NCI-H2171 treated with DMSO at 0.1 percent for 48 hours (cell line): ENCODE measurements at regions not wholly inside any gene's neighbourhood (a gene's known extent, or its start where the extent isn't known, plus 50 kb on each side); places are given as distances from the start of the nearest gene placed in this dataset.
"Not testable (repeated sequence)": the region's sequence is repeated elsewhere in the genome, so short reads cannot be mapped to it uniquely, and the experiment has no call there.

ENCODE experiments used
- DNase-seq: peaks from one replicate; lab custom pipeline; 2025; lab: John Stamatoyannopoulos, UW

DNA sequence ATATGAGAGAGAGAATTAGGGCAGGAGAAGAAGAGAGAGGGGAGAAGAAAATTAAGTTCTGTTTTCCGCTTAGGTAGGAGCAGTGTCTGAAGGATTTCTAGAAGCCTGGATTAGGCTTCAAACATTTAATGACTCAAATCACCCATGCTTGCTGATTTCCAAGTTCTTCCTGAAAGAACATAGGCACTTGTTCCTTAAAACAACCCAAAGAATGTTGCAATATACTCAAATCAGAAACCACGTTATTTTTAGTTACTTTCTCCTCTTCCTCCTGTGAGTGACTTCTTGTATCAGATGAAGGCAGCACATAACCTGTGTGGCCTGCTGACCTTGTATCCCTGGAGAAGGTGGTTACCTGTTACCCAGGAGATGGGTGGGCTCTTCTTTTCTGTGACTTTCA, 351.5 kb upstream of the KLF4 start:
- DNase-seq: no peak

DNA sequence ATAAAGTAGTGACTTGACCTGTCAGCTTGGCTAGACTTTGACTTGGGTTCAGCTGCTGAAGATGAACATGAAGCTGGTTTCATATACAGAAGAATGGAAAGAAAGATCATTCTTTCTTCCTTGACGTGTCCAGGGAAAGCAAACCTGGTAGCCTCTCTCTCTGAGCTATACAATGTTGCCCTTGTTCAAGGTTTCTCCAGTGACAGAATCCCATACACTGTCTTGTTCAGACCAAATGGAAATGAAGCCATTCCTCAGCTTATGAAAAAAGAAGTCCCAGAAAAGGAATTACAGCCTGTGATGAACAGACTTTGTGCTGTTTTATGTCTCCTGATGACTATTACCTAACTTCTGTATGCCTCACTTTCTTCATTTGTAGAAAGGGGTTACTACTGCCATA, 349.8 kb upstream of the KLF4 start:
- DNase-seq: no peak

- no peak for DNase-seq
These were observed 349.2 kb upstream of the KLF4 start for GRCh38 chr9:107838766-107839165.

DNA sequence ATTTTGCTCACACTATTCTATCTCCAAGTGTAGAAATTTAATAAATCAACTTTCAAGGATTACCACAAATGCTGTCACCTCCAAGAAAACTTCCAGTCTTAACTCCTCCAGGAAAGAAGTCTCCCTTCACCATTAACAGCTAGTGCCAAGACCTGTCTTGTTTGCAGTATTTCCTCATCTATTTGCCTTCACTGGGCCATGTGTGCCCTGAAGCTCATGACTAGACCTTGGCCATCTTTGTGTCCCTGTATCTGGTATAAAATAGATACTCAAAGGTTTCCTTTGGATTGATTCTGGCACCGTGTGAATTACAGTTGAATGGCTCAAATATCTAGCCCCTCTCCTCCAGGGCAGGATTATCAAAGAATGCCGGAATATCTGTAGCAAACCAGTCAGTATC, 346.7 kb upstream of the KLF4 start:
- DNase-seq: no peak

DNA sequence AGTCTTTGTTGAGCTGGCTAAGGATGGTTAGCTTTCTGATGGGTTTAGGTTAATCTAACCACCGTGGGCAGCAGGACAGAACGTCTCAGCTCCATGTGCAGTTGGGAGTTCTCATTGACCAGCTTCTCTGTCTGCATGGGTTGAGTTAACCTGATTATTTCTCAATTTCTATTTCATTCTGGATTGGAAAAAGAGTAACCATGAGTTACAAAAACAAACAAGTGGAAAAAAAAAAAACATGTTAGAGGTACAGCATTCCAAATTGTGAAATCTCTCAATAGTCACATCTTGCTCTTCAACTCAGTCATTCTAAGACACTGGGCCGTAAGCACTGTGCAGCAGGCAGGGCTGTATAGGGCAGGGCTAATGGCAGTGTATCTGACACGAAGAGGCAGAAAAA, 343.7 kb upstream of the KLF4 start:
- DNase-seq: no peak

DNA sequence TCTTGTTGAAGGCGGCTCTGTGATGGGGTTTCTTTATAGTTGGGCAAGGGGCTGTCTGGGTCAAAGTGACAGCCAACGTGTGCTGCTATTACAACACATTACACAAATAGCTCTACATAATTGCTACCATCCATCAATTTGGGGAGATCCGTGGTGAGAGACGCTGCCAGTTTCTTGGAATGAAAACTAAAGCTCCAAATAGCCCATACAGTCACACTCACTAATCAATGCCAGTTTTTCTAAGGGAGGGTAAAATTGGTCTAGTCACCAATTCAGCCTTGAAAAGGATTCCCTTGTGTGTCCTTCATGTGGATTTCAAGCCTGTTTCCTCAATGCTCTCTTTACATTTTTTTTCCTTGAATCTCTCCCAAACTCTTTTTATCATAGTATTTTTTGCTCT, 343.3 kb upstream of the KLF4 start:
- DNase-seq: no peak

- no peak for DNase-seq
These were observed 340.9 kb upstream of the KLF4 start for GRCh38 chr9:107830479-107830878.

- DNase-seq: no peak
These were observed 338.3 kb upstream of the KLF4 start for GRCh38 chr9:107827884-107828283.

DNA sequence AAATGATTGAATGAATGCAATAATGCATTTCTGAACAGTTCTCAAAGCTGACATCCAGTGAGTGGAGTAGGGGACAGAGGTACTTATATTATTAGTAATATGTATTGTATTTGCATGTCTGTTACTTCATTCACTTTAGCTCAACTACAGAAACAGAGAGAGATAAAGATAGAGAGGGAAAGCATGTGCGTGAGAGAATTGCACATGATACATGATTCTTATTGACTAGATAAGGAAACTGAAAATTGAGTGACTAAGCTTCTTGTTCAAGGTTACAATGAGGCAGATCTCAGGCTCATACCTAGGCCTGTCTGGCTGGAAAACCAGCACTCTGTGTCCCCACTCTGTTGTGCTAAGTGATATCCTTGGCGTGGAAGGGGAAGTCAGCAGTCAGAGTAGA, 337.7 kb upstream of the KLF4 start:
- no peak for DNase-seq

DNA sequence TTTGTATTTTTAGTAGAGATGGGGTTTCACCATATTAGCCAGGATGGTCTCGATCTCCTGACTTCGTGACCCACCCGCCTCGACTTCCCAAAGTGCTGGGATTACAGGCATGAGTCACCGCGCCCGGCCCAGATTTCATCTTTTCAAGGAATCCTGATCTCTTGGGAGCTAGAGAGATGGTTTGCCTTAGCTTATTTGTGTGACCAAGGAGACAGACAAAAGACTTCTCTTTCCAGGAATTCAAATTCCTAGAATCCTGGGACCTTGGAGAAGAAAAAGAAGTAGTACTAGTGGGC, 337.1 kb upstream of the KLF4 start:
- DNase-seq: not testable (repeated sequence)

DNA sequence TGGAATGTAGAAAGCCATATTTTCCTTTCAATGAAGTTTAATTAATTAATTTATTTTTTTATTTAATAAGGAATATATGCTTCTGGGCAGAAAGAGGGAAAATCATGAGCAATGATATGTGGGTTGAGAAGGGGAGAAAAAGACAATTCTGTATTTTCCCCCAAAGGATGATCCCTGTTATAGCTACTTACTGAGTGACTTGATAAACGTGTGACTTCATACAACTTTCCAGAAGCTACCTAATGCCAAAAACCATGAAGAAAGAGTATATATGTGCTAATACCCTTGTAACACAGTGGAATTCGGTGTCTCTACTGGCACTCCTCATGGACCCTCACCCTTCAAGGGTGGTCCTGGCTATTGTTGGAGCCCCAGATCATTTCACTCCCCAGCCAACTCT, 335.0 kb upstream of the KLF4 start:
- no peak for DNase-seq

DNA sequence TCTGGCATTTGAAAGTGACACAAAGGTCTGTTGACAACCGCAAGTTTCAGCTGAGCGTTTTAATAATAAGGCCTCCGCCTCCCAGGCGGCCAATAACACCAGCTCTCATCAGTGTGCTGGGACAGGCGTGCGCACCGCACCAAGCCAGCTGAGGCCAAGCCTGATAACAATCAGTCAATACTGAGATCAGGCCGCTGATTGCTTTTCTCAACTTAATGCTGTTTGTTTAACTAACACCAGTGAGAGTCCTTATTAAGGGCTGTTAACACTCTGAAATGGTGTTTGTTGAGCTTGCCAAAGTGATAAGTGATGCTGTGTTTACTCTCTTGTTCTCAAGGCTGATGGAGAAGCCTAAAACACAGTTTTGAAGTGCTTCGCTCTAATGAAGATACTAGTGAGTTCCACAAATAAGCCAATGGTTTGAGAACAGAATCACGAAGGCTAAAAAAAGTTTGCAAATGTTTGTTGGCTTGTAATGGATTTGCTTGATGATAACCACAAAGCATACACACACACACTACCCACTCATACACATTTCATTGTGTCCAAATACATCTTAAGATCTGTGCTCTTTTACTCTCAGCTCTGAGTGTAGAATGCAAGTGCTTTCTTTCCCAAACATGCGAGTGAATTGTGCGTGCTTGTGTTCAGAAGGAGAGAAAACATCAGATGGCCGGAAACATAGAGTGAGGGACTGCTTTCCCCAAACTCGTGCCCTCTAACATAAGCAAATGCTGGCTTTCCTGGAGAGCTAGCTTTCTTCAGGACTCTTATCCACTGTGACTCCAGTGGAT, 330.4 kb upstream of the KLF4 start:
- DNase-seq: no peak

GRCh38 chr9:107818503-107818829, 328.9 kb upstream of the KLF4 start:
- DNase-seq: not testable (repeated sequence)

GRCh38 chr9:107817595-107818502, 328.3 kb upstream of the KLF4 start:
- DNase-seq: not testable (repeated sequence)

- DNase-seq: no peak
These were observed 327.0 kb upstream of the KLF4 start for GRCh38 chr9:107816561-107817021.

DNA sequence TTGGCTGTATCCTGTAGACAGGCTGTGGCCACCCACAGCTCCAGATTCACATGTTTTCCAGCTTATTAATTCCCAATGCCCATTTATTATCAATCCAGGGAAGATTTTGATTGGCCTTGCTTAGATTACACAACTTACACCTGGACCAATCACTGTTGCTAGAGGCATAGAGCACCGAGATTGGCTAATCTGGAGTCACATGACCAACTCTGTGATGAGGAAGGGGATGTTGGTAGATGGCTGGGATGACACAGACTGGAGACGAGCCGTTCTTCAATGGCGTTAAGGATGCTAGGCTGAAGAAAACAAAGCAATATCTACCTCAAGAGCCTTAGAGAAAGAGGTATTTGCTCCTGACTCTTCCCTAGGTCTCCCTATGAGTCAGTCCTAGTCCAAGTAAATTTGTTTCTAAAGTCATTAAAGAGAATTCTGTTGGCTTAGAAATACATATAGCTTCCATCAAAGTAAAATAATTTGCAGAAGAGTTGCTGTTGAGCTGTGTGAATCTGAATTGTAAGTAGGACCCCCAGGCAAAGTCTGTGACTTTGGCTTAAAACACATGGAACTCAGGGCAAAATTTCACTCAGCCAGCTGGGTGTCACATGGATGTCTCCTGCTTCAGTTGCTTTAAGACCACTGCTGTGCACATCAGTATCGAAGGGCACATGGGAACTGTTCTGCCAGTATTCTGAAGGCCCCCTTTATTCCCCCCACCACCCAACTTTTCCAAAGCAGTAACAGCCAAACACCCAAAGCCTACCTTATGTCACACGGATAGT, 326.4 kb upstream of the KLF4 start:
- no peak for DNase-seq

GRCh38 chr9:107813287-107813686, 323.7 kb upstream of the KLF4 start:
- no peak for DNase-seq

DNA sequence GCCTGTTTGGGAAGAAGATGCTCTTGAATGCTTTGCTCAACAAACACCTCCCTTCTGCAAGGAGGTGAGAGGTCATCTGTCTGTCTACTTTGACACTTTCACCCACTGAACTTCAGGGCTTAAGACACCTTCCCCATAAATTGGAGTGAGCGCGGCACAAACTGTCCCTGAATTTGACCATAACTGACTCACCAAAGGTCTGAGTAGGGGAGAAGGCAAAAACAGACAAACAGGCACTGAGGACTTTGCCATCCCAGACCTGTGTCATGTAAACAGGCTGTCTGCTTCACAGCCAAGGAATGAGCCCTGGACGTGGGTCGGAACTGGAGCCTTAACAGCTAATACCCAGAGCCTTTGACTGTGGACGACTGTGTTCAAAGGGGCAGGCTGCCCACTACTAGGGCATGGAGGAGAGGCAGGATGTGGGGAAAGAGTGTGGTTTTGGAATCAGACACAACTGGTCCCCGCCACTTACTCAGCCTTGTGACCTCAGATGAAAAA, 320.9 kb upstream of the KLF4 start:
- DNase-seq: no peak

- no peak for DNase-seq
These were observed 320.4 kb upstream of the KLF4 start for GRCh38 chr9:107809871-107810460.

DNA sequence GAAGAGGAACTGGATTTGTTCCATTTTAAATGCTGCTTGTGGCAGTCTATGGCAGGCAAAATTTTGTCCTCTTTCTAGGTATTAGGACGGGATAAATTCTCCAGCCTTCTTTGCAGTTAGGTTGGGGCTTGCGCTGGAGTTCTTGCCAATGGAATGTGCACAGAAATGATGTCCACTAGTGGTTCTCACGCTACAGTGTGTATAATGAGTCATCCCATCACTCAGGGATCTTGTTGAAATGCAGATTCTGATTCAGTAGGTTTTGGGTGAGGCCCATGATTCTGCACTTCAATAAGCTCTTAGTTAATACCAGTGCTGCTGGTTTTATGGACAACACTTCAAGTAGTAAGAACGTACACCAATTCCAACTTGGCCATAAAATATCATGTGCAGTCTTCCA, 317.6 kb upstream of the KLF4 start:
- DNase-seq: no peak

DNA sequence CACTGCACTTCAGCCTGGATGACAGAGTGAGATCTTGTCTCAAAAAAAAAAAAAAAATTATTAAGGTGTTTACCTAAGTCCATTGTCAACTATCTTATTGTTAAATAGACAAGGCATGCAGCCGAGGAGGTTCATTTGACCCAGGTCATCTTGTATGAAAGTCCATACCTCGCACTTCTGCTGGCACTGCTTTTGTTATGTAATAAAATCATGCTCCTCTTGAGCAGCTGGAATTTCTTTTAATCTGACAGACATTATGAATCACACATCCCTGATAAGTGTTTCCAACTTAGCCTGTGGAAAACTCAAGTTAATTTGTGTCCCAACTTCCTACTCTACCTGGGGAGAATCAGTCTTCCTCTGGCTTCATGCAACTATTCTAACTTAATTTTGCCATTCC, 315.6 kb upstream of the KLF4 start:
- DNase-seq: no peak

DNA sequence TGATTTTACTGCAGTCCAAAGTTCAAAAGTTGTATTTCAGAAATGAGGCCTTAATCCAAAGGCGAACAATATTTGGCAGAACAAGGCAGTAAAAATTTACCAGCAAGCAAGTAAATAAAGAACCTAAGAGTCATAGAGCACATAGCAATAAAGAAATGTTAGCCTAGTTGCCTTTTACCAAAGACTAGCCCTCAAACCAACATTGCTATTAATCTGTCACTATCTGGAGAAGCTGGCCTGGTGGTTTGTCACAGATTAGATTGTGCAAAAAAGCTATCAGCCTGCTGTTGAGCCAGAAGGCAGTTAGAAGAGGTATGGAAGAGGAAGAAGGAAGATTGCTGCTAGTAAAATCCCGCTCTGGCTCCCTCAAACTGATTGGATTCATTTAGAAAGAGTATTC, 304.7 kb upstream of the KLF4 start:
- no peak for DNase-seq
